RCC 7860 (cell line): ENCODE measurements at regions not wholly inside any gene's neighbourhood (a gene's known extent, or its start where the extent isn't known, plus 50 kb on each side); places are given as distances from the start of the nearest gene placed in this dataset.
"Not testable (repeated sequence)": the region's sequence is repeated elsewhere in the genome, so short reads cannot be mapped to it uniquely, and the experiment has no call there.

Experiments
- DNase-seq: peaks from one replicate; pipeline ENCODE4 v3.0.0-alpha.2; 2015; ENCODE audit warnings: low spot score
- FAIRE-seq: peaks from 2 replicates; lab custom pipeline; 2012; peaks lifted over from hg19 to GRCh38; lab: Jason Lieb, UNC

DNA sequence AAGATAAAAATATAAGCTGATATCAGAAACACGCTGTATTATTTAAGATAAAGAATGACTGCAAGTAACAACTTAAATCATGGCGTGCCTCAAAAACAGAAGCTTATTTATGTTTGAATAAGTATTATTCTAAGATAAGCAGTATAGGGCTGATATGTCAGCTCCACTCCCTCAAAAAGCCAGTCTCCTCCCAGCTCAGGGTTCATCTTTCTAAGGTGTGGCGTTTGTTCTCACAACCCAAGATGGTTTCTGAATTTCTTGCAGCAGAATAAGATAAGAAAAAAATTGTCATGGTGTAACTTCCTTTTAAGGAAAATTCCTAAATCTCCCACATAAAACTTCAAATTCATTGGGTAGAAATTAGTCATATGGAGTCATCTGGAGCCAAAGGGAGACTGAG is 166.1 kb upstream of the POU1F1 start:
- FAIRE-seq (no peak), DNase-seq (no peak)

GRCh38 chr3:87437765-87438164 is 161.4 kb upstream of the POU1F1 start:
- no peak for FAIRE-seq
- DNase-seq: peak; percentile 49

GRCh38 chr3:87436781-87437543 is 160.6 kb upstream of the POU1F1 start:
- FAIRE-seq (no peak), DNase-seq (peak; percentile 35)

DNA sequence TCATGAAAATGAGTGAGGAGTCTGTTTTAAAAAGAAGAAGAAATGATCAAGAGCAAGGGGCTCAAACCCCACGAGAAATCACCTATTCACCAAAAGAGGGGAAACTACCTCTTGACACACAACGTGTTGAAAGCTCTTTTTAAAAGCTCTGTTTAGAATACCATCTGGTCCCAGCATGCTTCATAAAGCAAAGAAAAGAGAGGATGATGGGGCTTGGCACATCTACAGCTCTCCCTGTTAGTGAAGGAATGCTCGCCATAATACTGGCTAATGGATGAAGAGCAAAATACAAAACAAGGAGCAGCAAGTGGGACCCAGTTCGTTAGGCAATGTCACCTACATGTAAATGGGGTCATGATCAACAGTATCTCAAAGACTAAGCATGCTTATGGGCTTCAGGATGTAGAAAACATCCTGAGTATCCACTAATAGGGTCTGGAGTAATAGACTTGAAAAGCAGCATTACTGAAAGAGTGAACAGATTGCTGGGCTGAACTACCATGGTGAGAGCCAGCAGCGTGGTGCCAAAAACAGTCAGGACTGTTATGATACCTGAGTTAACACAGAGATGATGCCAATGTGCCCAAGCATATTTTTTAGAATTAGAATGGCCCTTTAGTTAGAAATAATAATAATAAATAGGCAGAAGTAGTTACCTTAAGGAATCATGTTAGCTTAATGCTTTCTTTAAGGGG is 159.7 kb upstream of the POU1F1 start:
- FAIRE-seq: no peak
- no peak for DNase-seq

DNA sequence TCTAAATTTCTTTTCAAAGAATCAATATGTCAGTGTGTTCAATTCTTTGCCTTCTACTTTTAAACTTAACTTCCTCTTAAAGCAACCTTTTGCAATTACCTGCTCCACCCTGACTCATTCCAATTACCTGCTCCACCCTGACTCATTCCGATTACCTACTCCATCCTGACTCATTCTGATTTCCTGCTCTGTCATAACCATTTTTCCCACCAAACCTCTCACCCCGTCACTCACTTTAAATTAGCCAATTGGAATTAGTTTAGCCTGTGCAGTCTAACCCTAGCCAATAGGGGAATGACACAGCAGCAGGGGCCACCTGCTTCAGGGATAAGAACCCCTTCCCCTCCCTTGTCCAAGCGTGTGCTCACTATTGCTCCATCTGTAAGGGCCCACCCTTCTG is 157.1 kb upstream of the POU1F1 start:
- peak; percentile 10 for DNase-seq
- not testable (repeated sequence) for FAIRE-seq

GRCh38 chr3:87426918-87427317 is 150.5 kb upstream of the POU1F1 start:
- FAIRE-seq (no peak), DNase-seq (no peak)

GRCh38 chr3:87425056-87425455 is 148.7 kb upstream of the POU1F1 start:
- DNase-seq: no peak
- no peak for FAIRE-seq

DNA sequence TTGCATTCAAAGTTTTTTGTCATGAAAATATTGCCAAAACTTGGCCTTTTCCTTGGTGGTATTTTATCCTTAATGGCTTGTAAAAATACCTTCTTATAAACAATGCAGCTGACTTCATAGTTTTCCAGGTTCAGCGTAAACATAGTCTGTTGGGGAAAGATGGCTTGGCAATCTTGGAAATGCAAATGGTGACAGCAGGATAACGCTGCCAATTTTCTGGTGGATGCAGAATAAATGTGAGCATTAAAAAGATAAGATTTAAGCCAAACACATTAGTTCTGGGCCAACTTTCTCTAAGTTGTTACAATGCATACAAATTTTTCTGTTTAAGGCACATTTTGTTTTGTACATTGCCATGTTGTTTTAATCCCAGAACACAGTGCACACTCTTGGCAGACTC is 147.0 kb upstream of the POU1F1 start:
- FAIRE-seq (no peak), DNase-seq (no peak)

DNA sequence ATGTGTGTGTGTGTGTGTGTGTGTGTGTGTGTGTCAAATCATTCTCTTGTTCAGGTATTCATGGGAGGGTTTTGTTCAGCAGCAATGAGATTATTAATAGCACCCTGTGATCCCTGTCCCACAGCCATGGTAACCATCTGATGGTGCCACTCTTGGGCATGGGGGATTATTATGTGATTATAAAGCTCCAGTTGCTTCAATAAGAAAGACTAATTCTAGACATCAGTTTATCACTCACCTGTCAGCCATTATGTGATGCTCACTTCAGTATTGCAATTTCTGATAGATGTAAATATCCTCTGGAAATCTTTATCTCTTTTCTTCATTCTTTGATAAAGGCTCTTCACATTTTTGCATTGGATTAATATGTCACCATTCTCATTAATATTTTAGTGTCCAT is 145.9 kb upstream of the POU1F1 start:
- FAIRE-seq (no peak), DNase-seq (no peak)

DNA sequence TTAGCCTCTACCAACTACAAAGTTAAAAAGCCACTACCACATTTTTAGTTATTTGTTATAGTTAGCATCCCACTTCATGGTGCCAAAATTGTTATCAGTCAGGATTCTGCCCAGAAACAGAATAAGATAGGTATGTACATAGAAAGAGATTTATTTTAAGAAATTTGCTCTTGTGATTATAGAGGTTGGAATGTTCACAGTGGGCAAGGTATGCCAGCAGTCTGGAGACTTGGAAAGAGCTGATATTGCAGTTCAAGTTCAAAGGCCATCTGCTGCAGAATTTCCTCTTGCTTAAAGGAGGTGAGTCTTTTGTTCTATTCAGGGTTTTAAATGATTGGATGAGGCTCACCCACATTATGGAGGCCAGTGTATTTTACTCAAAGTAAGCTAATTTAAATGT is 143.8 kb upstream of the POU1F1 start:
- FAIRE-seq (no peak), DNase-seq (no peak)

GRCh38 chr3:87414271-87414670 is 137.9 kb upstream of the POU1F1 start:
- FAIRE-seq (no peak), DNase-seq (no peak)

GRCh38 chr3:87413814-87414213 is 137.4 kb upstream of the POU1F1 start:
- DNase-seq (no peak), FAIRE-seq (no peak)

DNA sequence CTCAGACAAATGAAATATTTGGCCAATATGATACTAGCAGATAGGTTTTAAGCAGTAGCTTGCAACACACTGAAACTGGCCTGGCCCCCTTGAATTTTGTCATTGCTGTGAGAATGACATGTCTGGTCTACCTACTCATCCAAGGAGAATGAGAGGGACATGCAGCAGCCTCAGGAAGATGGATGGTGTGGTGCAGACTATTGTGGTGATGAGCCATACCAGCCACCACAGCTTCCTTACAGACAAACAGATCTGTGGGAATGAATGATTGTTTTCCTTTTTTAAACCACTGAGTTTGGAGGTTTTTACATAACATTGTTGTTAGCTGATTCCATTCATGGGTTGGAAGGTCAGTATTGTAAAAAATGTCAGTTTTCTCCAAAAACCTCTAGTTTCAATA is 133.7 kb upstream of the POU1F1 start:
- FAIRE-seq: no peak

GRCh38 chr3:87398168-87398801 is 121.9 kb upstream of the POU1F1 start:
- no peak for FAIRE-seq
- no peak for DNase-seq

More for the DNA sequence above, 133.7 kb upstream of the POU1F1 start:
- DNase-seq: no peak

DNA sequence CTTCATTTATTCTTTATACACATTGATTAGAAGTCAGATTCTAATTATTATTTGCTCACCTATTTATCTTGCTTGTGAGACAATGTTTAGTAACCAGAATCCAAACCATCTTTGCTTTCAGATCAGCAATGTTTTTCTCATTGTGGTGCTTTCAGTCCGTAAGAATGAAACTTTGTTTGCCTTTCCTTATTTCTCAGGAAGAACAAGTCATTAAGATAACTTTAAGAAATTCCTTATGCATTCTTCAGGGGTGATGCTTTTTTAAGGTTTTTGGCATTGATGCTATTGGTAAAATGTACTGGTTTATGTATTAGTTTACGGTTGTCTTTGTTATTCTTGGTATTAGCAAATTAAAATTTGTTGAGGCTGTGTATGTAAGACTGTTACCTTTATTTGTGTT is 120.8 kb upstream of the POU1F1 start:
- no peak for DNase-seq
- FAIRE-seq: no peak

DNA sequence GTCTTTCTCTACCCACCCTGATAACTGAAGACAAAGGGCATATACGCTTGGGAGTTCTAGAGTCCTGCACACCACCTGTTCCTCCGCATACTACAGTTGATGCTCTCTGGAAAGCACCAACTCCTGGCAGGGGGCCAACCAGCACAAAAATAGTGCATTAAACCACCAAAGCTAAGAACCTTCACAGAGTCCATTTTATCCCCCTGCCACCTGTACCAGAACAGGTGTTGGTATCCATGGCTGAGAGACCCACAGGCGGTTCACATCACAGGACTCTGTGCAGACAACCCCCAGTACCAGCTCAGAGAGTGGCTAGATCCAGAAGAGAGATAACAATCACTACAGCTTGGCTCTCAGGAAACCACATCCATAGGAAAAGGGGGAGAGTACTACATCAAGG is 114.4 kb upstream of the POU1F1 start:
- DNase-seq: no peak
- FAIRE-seq: no peak

GRCh38 chr3:87390353-87390752 is 114.0 kb upstream of the POU1F1 start:
- no peak for FAIRE-seq
- no peak for DNase-seq

DNA sequence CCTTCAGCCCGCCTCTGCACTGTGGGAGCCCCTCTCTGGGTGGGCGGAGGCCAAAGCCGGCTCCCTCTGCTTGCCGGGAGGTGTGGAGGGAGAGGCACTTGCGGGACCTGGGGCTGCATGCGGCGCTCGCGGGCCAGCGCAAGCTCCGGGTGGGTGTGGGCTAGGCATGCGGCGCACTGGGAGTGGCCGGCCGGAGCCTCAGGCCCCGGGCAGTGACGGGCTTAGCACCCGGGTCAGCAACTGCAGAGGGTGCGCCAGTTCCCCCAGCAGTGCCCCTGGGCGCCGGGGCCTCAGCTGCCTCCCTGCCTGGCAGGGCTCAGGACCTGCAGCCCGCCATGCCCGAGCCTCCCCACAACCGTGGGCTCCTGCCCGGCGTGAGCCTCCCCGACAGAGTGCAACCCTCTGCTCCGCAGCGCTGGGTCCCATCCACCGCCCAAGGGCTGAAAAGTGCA is 98.9 kb upstream of the POU1F1 start:
- no peak for FAIRE-seq
- no peak for DNase-seq

GRCh38 chr3:87370007-87370406 is 93.6 kb upstream of the POU1F1 start:
- FAIRE-seq (no peak), DNase-seq (no peak)

- DNase-seq: no peak
- FAIRE-seq: no peak
Measured at GRCh38 chr3:87367736-87368135, 91.4 kb upstream of the POU1F1 start.

DNA sequence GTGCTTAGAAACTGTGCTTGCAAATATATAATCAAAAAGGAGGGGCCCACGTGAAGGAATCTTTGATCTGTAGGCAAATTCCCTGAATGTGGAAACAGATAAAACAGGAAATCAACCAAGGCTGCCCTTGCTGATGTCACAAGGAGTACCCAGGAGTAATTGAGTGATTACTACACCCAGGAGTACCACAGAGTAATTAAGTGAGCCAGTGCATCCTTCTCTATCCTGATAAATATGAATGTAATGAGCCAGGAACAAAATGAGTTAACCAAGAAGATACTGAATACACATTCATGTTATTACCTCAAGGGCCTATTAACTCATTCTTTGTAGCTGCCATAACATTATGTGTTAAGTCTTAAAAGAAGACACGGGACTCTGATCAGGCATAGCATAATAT is 87.3 kb upstream of the POU1F1 start:
- FAIRE-seq (no peak), DNase-seq (no peak)

GRCh38 chr3:87361956-87362355 is 85.6 kb upstream of the POU1F1 start:
- no peak for DNase-seq
- FAIRE-seq: no peak
